ENCODE measurements at regions not wholly inside any gene's neighbourhood (a gene's known extent, or its start where the extent isn't known, plus 50 kb on each side); places are given as distances from the start of the nearest gene placed in this dataset.

GRCh38 chr16:82567175-82567574 is 59.6 kb upstream of the CDH13 start:
- DNase-seq (ENCODE audit: low read depth in 4 of 4, low spot score in 3 of 4): no peak

- no peak for DNase-seq (ENCODE audit: low read depth in 4 of 4, low spot score in 3 of 4)
These were observed 63.4 kb upstream of the CDH13 start for GRCh38 chr16:82563401-82563800.

GRCh38 chr16:82562183-82562683 is 64.5 kb upstream of the CDH13 start:
- DNase-seq (ENCODE audit: low read depth in 4 of 4, low spot score in 3 of 4): no peak

GRCh38 chr16:82560805-82561325 is 65.9 kb upstream of the CDH13 start:
- DNase-seq (ENCODE audit: low read depth in 4 of 4, low spot score in 3 of 4): no peak

- DNase-seq (ENCODE audit: low read depth in 4 of 4, low spot score in 3 of 4): no peak
These were observed 82.2 kb upstream of the CDH13 start for GRCh38 chr16:82544378-82545160.

GRCh38 chr16:82542714-82543113 is 84.1 kb upstream of the CDH13 start:
- no peak for DNase-seq (ENCODE audit: low read depth in 4 of 4, low spot score in 3 of 4)

- DNase-seq (ENCODE audit: low read depth in 4 of 4, low spot score in 3 of 4): no peak
These were observed 85.7 kb upstream of the CDH13 start for GRCh38 chr16:82541103-82541502.

- DNase-seq (ENCODE audit: low read depth in 4 of 4, low spot score in 3 of 4): no peak
These were observed 91.0 kb upstream of the CDH13 start for GRCh38 chr16:82535764-82536163.

- no peak for DNase-seq (ENCODE audit: low read depth in 4 of 4, low spot score in 3 of 4)
These were observed 91.5 kb upstream of the CDH13 start for GRCh38 chr16:82535262-82535661.

- no peak for DNase-seq (ENCODE audit: low read depth in 4 of 4, low spot score in 3 of 4)
These were observed 93.6 kb upstream of the CDH13 start for GRCh38 chr16:82533189-82533588.

GRCh38 chr16:82530883-82531282 is 95.9 kb upstream of the CDH13 start:
- DNase-seq (ENCODE audit: low read depth in 4 of 4, low spot score in 3 of 4): no peak

GRCh38 chr16:82527101-82527500 is 99.7 kb upstream of the CDH13 start:
- no peak for DNase-seq (ENCODE audit: low read depth in 4 of 4, low spot score in 3 of 4)

- DNase-seq (ENCODE audit: low read depth in 4 of 4, low spot score in 3 of 4): no peak
These were observed 101.8 kb upstream of the CDH13 start for GRCh38 chr16:82524976-82525375.

- no peak for DNase-seq (ENCODE audit: low read depth in 4 of 4, low spot score in 3 of 4)
These were observed 103.0 kb upstream of the CDH13 start for GRCh38 chr16:82523815-82524214.

GRCh38 chr16:82522026-82522425 is 104.7 kb upstream of the CDH13 start:
- DNase-seq (ENCODE audit: low read depth in 4 of 4, low spot score in 3 of 4): no peak

- DNase-seq (ENCODE audit: low read depth in 4 of 4, low spot score in 3 of 4): no peak
These were observed 108.0 kb upstream of the CDH13 start for GRCh38 chr16:82518811-82519210.

GRCh38 chr16:82514262-82514661 is 112.5 kb upstream of the CDH13 start:
- no peak for DNase-seq (ENCODE audit: low read depth in 4 of 4, low spot score in 3 of 4)

GRCh38 chr16:82510789-82511305 is 115.9 kb upstream of the CDH13 start:
- DNase-seq (ENCODE audit: low read depth in 4 of 4, low spot score in 3 of 4): no peak

GRCh38 chr16:82509691-82510430 is 116.9 kb upstream of the CDH13 start:
- DNase-seq (ENCODE audit: low read depth in 4 of 4, low spot score in 3 of 4): no peak

- DNase-seq (ENCODE audit: low read depth in 4 of 4, low spot score in 3 of 4): peak in 3 of 4 donors; percentile 10 to 52 (median 27)
These were observed 119.8 kb upstream of the CDH13 start for GRCh38 chr16:82506692-82507670.
